ENCODE measurements at regions not wholly inside any gene's neighbourhood (a gene's known extent, or its start where the extent isn't known, plus 50 kb on each side); places are given as distances from the start of the nearest gene placed in this dataset.

GRCh38 chr3:112412494-112412893 is 79.5 kb downstream of the CD200 start:
- DNase-seq, result no peak

GRCh38 chr3:112413074-112413473 is 80.1 kb downstream of the CD200 start:
- peak in 1 of 3 donors; percentile 11 for DNase-seq

GRCh38 chr3:112413722-112414121 is 80.8 kb downstream of the CD200 start:
- no peak for DNase-seq

All from suppressor macrophage treated with lipopolysaccharide for 1 hour (primary cell).